WTC11 (cell line): ENCODE measurements at regions not wholly inside any gene's neighbourhood (a gene's known extent, or its start where the extent isn't known, plus 50 kb on each side); places are given as distances from the start of the nearest gene placed in this dataset.

Experiments
- ATF2 ChIP-seq: sonication (generic); formaldehyde crosslinking; IDR thresholded peaks from 2 replicates; pipeline ENCODE4 v1.8.1; 2022; ENCODE audit warnings: low read depth, missing genetic modification reagents, borderline replicate concordance
- ATF3 ChIP-seq: sonication (generic); formaldehyde crosslinking; conservative IDR thresholded peaks from 2 replicates; pipeline ENCODE4 v1.8.1; 2022; ENCODE audit warnings: mild to moderate bottlenecking, missing genetic modification reagents
- CTCF ChIP-seq: fragments of 200-600 bp; IDR thresholded peaks from 2 replicates; pipeline ENCODE4 v1.8.0; 2022; ENCODE audit warnings: antibody characterized with exemption
- FOXK1 ChIP-seq: sonication (generic); formaldehyde crosslinking; IDR thresholded peaks from 2 replicates; pipeline ENCODE4 v1.8.0; 2022; ENCODE audit warnings: mild to moderate bottlenecking, moderate library complexity, missing genetic modification reagents
- FOXP4 ChIP-seq: sonication (generic); formaldehyde crosslinking; IDR thresholded peaks from 2 replicates; pipeline ENCODE4 v1.8.0; 2022; ENCODE audit warnings: mild to moderate bottlenecking, missing genetic modification reagents
- NFE2L1 ChIP-seq: sonication (generic); formaldehyde crosslinking; IDR thresholded peaks from 2 replicates; pipeline ENCODE4 v1.8.1; 2023; ENCODE audit warnings: missing genetic modification reagents
- ZNF263 ChIP-seq: sonication (generic); formaldehyde crosslinking; IDR thresholded peaks from 2 replicates; pipeline ENCODE4 v1.8.1; 2022; ENCODE audit warnings: low read depth, mild to moderate bottlenecking, moderate library complexity, missing genetic modification reagents
- ZNF317 ChIP-seq: sonication (generic); formaldehyde crosslinking; IDR thresholded peaks from 2 replicates; pipeline ENCODE4 v1.8.1; 2023; ENCODE audit warnings: low read depth, mild to moderate bottlenecking, moderate library complexity, missing genetic modification reagents, borderline replicate concordance
- ZNF532 ChIP-seq: fragments of 250-450 bp; sonication (Bioruptor Pico); IDR thresholded peaks from 2 replicates; pipeline ENCODE4 v1.9.0; 2021; ENCODE audit warnings: mild to moderate bottlenecking, borderline replicate concordance
- ZSCAN18 ChIP-seq: fragments of 250-450 bp; sonication (Bioruptor Pico); IDR thresholded peaks from 2 replicates; pipeline ENCODE4 v2.1.2; 2022; ENCODE audit warnings: mild to moderate bottlenecking, moderate library complexity

GRCh38 chr19:32240316-32240715 is 105.1 kb upstream of the ZNF507 start:
- TF ChIP-seq CTCF (no peak), ZNF317 (CRISPR knock-in tag) (no peak), ZNF532 (CRISPR knock-in tag) (no peak), ATF2 (no peak), FOXK1 (CRISPR knock-in tag) (no peak), NFE2L1 (CRISPR knock-in tag) (no peak), ATF3 (CRISPR knock-in tag) (no peak), FOXP4 (CRISPR knock-in tag) (no peak), ZNF263 (no peak), ZSCAN18 (CRISPR knock-in tag) (no peak)
